Hepatocyte (in vitro differentiated cells): ENCODE measurements at regions not wholly inside any gene's neighbourhood (a gene's known extent, or its start where the extent isn't known, plus 50 kb on each side); places are given as distances from the start of the nearest gene placed in this dataset.

ENCODE experiments used
- DNase-seq: peaks from one replicate; pipeline ENCODE4 v3.0.0-alpha.2; 2016; ENCODE audit warnings: low spot score
- H2AFZ ChIP-seq: fragments of 200-600 bp; sonication (generic); 2 replicates; pipeline ENCODE4 v1.6.0; 2016; ENCODE audit warnings: antibody characterized with exemption, mild to moderate bottlenecking
- H3K27ac ChIP-seq: fragments of 200-600 bp; sonication (generic); 2 replicates; pipeline ENCODE4 v1.5.1; 2016; ENCODE audit warnings: mild to moderate bottlenecking
- H3K27me3 ChIP-seq: fragments of 200-600 bp; sonication (generic); 2 replicates; pipeline ENCODE4 v1.6.1; 2016
- H3K36me3 ChIP-seq: fragments of 200-600 bp; sonication (generic); replicated peaks from 2 replicates; pipeline ENCODE4 v1.5.1; 2016; ENCODE audit warnings: low read depth; ENCODE audit not compliant: insufficient read depth
- H3K4me1 ChIP-seq: fragments of 200-600 bp; sonication (generic); 2 replicates; pipeline ENCODE4 v1.5.1; 2016; ENCODE audit warnings: mild to moderate bottlenecking, moderate library complexity; ENCODE audit not compliant: insufficient read depth
- H3K4me2 ChIP-seq: fragments of 200-600 bp; sonication (generic); 2 replicates; pipeline ENCODE4 v1.6.0; 2016
- H3K4me3 ChIP-seq: fragments of 200-600 bp; sonication (generic); 2 replicates; pipeline ENCODE4 v1.5.1; 2016; ENCODE audit warnings: mild to moderate bottlenecking
- H3K79me2 ChIP-seq: fragments of 200-600 bp; sonication (generic); 2 replicates; pipeline ENCODE4 v1.6.0; 2017; ENCODE audit warnings: mild to moderate bottlenecking
- H3K9me2 ChIP-seq: fragments of 200-600 bp; sonication (generic); replicated peaks from 2 replicates; pipeline ENCODE4 v1.6.0; 2017; ENCODE audit warnings: mild to moderate bottlenecking; ENCODE audit not compliant: insufficient read depth
- H3K9me3 ChIP-seq: fragments of 200-600 bp; sonication (generic); 2 replicates; pipeline ENCODE4 v1.5.1; 2016; ENCODE audit warnings: low read depth, mild to moderate bottlenecking
- H4K20me1 ChIP-seq: fragments of 200-600 bp; sonication (generic); 2 replicates; pipeline ENCODE4 v1.6.0; 2016; ENCODE audit warnings: mild to moderate bottlenecking; ENCODE audit not compliant: insufficient read depth, poor library complexity, severe bottlenecking
- CTCF ChIP-seq: fragments of 200-600 bp; sonication (generic); IDR thresholded peaks from 2 replicates; pipeline ENCODE4 v1.5.1; 2016; ENCODE audit warnings: antibody characterized with exemption, mild to moderate bottlenecking; ENCODE audit not compliant: poor library complexity
- EZH2 ChIP-seq: fragments of 200-600 bp; sonication (generic); IDR thresholded peaks from 2 replicates; pipeline ENCODE4 v1.6.1; 2016; ENCODE audit warnings: antibody characterized with exemption, mild to moderate bottlenecking, borderline replicate concordance
- EZH2phosphoT487 ChIP-seq: fragments of 200-600 bp; sonication (generic); IDR thresholded peaks from one replicate; pipeline ENCODE4 v1.6.1; 2018; ENCODE audit warnings: antibody characterized with exemption, mild to moderate bottlenecking, low read depth, moderate library complexity; ENCODE audit not compliant: unreplicated experiment, severe bottlenecking
- WGBS: methylation state at CpG from one replicate; pipeline ENCODE4 v1.1.6; 2016; ENCODE audit warnings: low lambda C conversion rate; ENCODE audit errors: missing lambda C conversion rate; 5-methylcytosine and 5-hydroxymethylcytosine counted together

- WGBS: 91% methylated on average over 3 of the region's 3 CpGs
- Histone ChIP-seq H3K4me1 (peaks cover 17% of the 10 kb centered on the region), H4K20me1 (no peaks in the 10 kb centered on the region), H3K36me3 (no peaks in the 10 kb centered on the region), H3K9me3 (no peaks in the 10 kb centered on the region), H3K4me3 (no peak overlapping the region), H3K4me2 (no peak overlapping the region), H3K9me2 (no peaks in the 10 kb centered on the region), H2AFZ (no peak overlapping the region), H3K27ac (peak overlapping the region; percentile 82), H3K79me2 (no peaks in the 10 kb centered on the region), H3K27me3 (no peaks in the 10 kb centered on the region)
- no peak for DNase-seq
- TF ChIP-seq CTCF: no peak
- TF ChIP-seq EZH2: no peak
- TF ChIP-seq EZH2phosphoT487: no peak
Measured at GRCh38 chrX:68995386-68995779, 166.6 kb downstream of the EFNB1 start.

- Histone ChIP-seq H3K4me2 (no peak overlapping the region), H3K36me3 (no peaks in the 10 kb centered on the region), H3K4me1 (peaks cover 21% of the 10 kb centered on the region), H3K9me3 (no peaks in the 10 kb centered on the region), H2AFZ (no peak overlapping the region), H3K4me3 (no peak overlapping the region), H3K27me3 (no peaks in the 10 kb centered on the region), H3K79me2 (no peaks in the 10 kb centered on the region), H3K9me2 (no peaks in the 10 kb centered on the region), H4K20me1 (no peaks in the 10 kb centered on the region), H3K27ac (no peak overlapping the region)
- TF ChIP-seq EZH2phosphoT487 (no peak), CTCF (no peak), EZH2 (no peak)
- 74% methylated on average over 2 of the region's 2 CpGs for whole genome bisulfite sequencing
- DNase-seq: no peak
Measured at GRCh38 chrX:68994891-68995255, 166.1 kb downstream of the EFNB1 start.

- Histone ChIP-seq H3K36me3 (no peaks in the 10 kb centered on the region), H3K9me3 (no peaks in the 10 kb centered on the region), H3K79me2 (no peaks in the 10 kb centered on the region), H3K4me1 (peaks cover 21% of the 10 kb centered on the region), H4K20me1 (no peaks in the 10 kb centered on the region), H3K27me3 (no peaks in the 10 kb centered on the region), H3K4me3 (no peak overlapping the region), H3K9me2 (no peaks in the 10 kb centered on the region), H3K4me2 (no peak overlapping the region), H3K27ac (no peak overlapping the region), H2AFZ (no peak overlapping the region)
- no peak for TF ChIP-seq EZH2
- TF ChIP-seq EZH2phosphoT487: no peak
- no peak for TF ChIP-seq CTCF
- no peak for DNase-seq
- 79% methylated on average over 7 of the region's 7 CpGs for WGBS
Measured at GRCh38 chrX:68994135-68994890, 165.5 kb downstream of the EFNB1 start.
